C4-2B (cell line): ENCODE measurements at regions not wholly inside any gene's neighbourhood (a gene's known extent, or its start where the extent isn't known, plus 50 kb on each side); places are given as distances from the start of the nearest gene placed in this dataset.

Experiments
- ZFX ChIP-seq: fragments of 450-650 bp; IDR thresholded peaks from 2 replicates; pipeline ENCODE4 v1.6.1; 2017
- TF ChIP-seq, protein P1 (sequence below): fragments of 450-650 bp; conservative IDR thresholded peaks from 2 replicates; pipeline ENCODE4 v1.5.1; 2017; ENCODE audit warnings: mild to moderate bottlenecking

- TF ChIP-seq, protein P1, sequence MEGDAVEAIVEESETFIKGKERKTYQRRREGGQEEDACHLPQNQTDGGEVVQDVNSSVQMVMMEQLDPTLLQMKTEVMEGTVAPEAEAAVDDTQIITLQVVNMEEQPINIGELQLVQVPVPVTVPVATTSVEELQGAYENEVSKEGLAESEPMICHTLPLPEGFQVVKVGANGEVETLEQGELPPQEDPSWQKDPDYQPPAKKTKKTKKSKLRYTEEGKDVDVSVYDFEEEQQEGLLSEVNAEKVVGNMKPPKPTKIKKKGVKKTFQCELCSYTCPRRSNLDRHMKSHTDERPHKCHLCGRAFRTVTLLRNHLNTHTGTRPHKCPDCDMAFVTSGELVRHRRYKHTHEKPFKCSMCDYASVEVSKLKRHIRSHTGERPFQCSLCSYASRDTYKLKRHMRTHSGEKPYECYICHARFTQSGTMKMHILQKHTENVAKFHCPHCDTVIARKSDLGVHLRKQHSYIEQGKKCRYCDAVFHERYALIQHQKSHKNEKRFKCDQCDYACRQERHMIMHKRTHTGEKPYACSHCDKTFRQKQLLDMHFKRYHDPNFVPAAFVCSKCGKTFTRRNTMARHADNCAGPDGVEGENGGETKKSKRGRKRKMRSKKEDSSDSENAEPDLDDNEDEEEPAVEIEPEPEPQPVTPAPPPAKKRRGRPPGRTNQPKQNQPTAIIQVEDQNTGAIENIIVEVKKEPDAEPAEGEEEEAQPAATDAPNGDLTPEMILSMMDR: no peak
- TF ChIP-seq ZFX: no peak
Observed at GRCh38 chr5:164002214-164002613, 496.8 kb downstream of the MAT2B start.
